HAP-1 (cell line): ENCODE measurements at regions not wholly inside any gene's neighbourhood (a gene's known extent, or its start where the extent isn't known, plus 50 kb on each side); places are given as distances from the start of the nearest gene placed in this dataset.

Source experiments
- DNase-seq, 2 experiments: peaks; one replicate each; pipeline ENCODE4 v3.0.0-alpha.2; 2016 to 2020; ENCODE audit warnings: low spot score in 2 of 2
- H3K27me3 ChIP-seq: fragments of 250-450 bp; sonication (Bioruptor Pico); 2 replicates; pipeline ENCODE4 v1.5.1; 2020; ENCODE audit warnings: low read depth, mild to moderate bottlenecking, moderate library complexity
- H3K36me3 ChIP-seq: fragments of 250-450 bp; sonication (Bioruptor Pico); replicated peaks from 2 replicates; pipeline ENCODE4 v1.5.1; 2020; ENCODE audit warnings: mild to moderate bottlenecking
- H3K4me1 ChIP-seq: fragments of 250-450 bp; sonication (Bioruptor Pico); 2 replicates; pipeline ENCODE4 v1.5.1; 2020; ENCODE audit warnings: mild to moderate bottlenecking
- H3K4me3 ChIP-seq: fragments of 250-450 bp; sonication (Bioruptor Pico); 2 replicates; pipeline ENCODE4 v1.5.1; 2020; ENCODE audit warnings: mild to moderate bottlenecking, moderate library complexity
- H3K9me3 ChIP-seq: fragments of 250-450 bp; sonication (Bioruptor Pico); 2 replicates; pipeline ENCODE4 v1.5.1; 2020; ENCODE audit warnings: mild to moderate bottlenecking, moderate library complexity
- in situ Hi-C: fragments of 300-500 bp; cut with MboI; formaldehyde crosslinking; loops from 3 replicates; pipeline ENCODE4 v1.14.3; 2020; ENCODE audit warnings: low sequenced_read_pairs, inconsistent platforms, mixed read lengths

GRCh38 chr1:11380500-11380899, 98.5 kb upstream of the DISP3 start:
- in situ Hi-C loops, result no loop called here
- no peaks in the 10 kb centered on the region for H3K9me3 ChIP-seq
- H3K4me1 ChIP-seq, result no peaks in the 10 kb centered on the region
- no peak for DNase-seq
- no peaks in the 10 kb centered on the region; the same call in 1 of the 2 replicates for H3K27me3 ChIP-seq
- H3K36me3 ChIP-seq, result no peaks in the 10 kb centered on the region
- H3K4me3 ChIP-seq, result no peak overlapping the region

GRCh38 chr1:11383553-11384169, 95.3 kb upstream of the DISP3 start:
- DNase-seq, result no peak
- no peaks in the 10 kb centered on the region for H3K36me3 ChIP-seq
- in situ Hi-C loops, result no loop called here
- H3K4me1 ChIP-seq, result no peaks in the 10 kb centered on the region
- no peaks in the 10 kb centered on the region; the same call in 1 of the 2 replicates for H3K27me3 ChIP-seq
- H3K4me3 ChIP-seq, result no peak overlapping the region
- H3K9me3 ChIP-seq, result no peaks in the 10 kb centered on the region

GRCh38 chr1:11384170-11384554, 94.8 kb upstream of the DISP3 start:
- no peaks in the 10 kb centered on the region for H3K9me3 ChIP-seq
- DNase-seq, result no peak
- in situ Hi-C loops, result no loop called here
- no peak overlapping the region for H3K4me3 ChIP-seq
- H3K4me1 ChIP-seq, result no peaks in the 10 kb centered on the region
- H3K36me3 ChIP-seq, result no peaks in the 10 kb centered on the region
- H3K27me3 ChIP-seq, result no peaks in the 10 kb centered on the region; the same call in 1 of the 2 replicates

GRCh38 chr1:11387829-11388228, 91.1 kb upstream of the DISP3 start:
- H3K4me1 ChIP-seq, result no peaks in the 10 kb centered on the region
- no peaks in the 10 kb centered on the region for H3K9me3 ChIP-seq
- H3K27me3 ChIP-seq, result peaks cover 15% of the 10 kb centered on the region; the same call in 1 of the 2 replicates
- in situ Hi-C loops, result no loop called here
- no peaks in the 10 kb centered on the region for H3K36me3 ChIP-seq
- no peak overlapping the region for H3K4me3 ChIP-seq
- DNase-seq, result no peak

GRCh38 chr1:11388617-11389016, 90.3 kb upstream of the DISP3 start:
- no peak for DNase-seq
- Histone ChIP-seq H3K4me3 (no peak overlapping the region), H3K27me3 (peaks cover 16% of the 10 kb centered on the region; the same call in 1 of the 2 replicates)

GRCh38 chr1:11391327-11391726, 87.6 kb upstream of the DISP3 start:
- peaks cover 25% of the 10 kb centered on the region for H3K27me3 ChIP-seq
- H3K36me3 ChIP-seq, result no peaks in the 10 kb centered on the region
- H3K9me3 ChIP-seq, result no peaks in the 10 kb centered on the region
- H3K4me3 ChIP-seq, result no peak overlapping the region
- no peaks in the 10 kb centered on the region for H3K4me1 ChIP-seq
- DNase-seq, result no peak
- in situ Hi-C loops, result no loop called here

More at GRCh38 chr1:11388617-11389016, 90.3 kb upstream of the DISP3 start:
- in situ Hi-C loops, result no loop called here
- H3K4me1 ChIP-seq, result no peaks in the 10 kb centered on the region
- H3K36me3 ChIP-seq, result no peaks in the 10 kb centered on the region
- no peaks in the 10 kb centered on the region for H3K9me3 ChIP-seq

GRCh38 chr1:11391886-11392285, 87.1 kb upstream of the DISP3 start:
- no peak for DNase-seq
- Histone ChIP-seq H3K4me1 (no peaks in the 10 kb centered on the region), H3K36me3 (no peaks in the 10 kb centered on the region), H3K27me3 (peaks cover 25% of the 10 kb centered on the region), H3K9me3 (no peaks in the 10 kb centered on the region), H3K4me3 (no peak overlapping the region)
- in situ Hi-C loops, result no loop called here

GRCh38 chr1:11394592-11395245, 84.2 kb upstream of the DISP3 start:
- Histone ChIP-seq H3K4me1 (no peaks in the 10 kb centered on the region), H3K36me3 (no peaks in the 10 kb centered on the region), H3K4me3 (no peak overlapping the region), H3K9me3 (no peaks in the 10 kb centered on the region), H3K27me3 (peaks cover 25% of the 10 kb centered on the region)
- in situ Hi-C loops, result no loop called here
- DNase-seq, result no peak

- peaks cover 22% of the 10 kb centered on the region for H3K27me3 ChIP-seq
- no peak for DNase-seq
- H3K36me3 ChIP-seq, result no peaks in the 10 kb centered on the region
- in situ Hi-C loops, result no loop called here
- no peaks in the 10 kb centered on the region for H3K9me3 ChIP-seq
- no peak overlapping the region for H3K4me3 ChIP-seq
- H3K4me1 ChIP-seq, result no peaks in the 10 kb centered on the region
These were observed 83.3 kb upstream of the DISP3 start for GRCh38 chr1:11395616-11396015.

GRCh38 chr1:11397151-11397901, 81.6 kb upstream of the DISP3 start:
- Histone ChIP-seq H3K36me3 (no peaks in the 10 kb centered on the region), H3K4me3 (no peak overlapping the region), H3K27me3 (peaks cover 10% of the 10 kb centered on the region), H3K4me1 (no peaks in the 10 kb centered on the region), H3K9me3 (no peaks in the 10 kb centered on the region)
- no peak for DNase-seq
- in situ Hi-C loops, result no loop called here

- H3K36me3 ChIP-seq, result no peaks in the 10 kb centered on the region
- in situ Hi-C loops, result no loop called here
- DNase-seq, result no peak
- H3K4me1 ChIP-seq, result no peaks in the 10 kb centered on the region
- H3K9me3 ChIP-seq, result no peaks in the 10 kb centered on the region
- H3K27me3 ChIP-seq, result peaks cover 7% of the 10 kb centered on the region
- no peak overlapping the region for H3K4me3 ChIP-seq
These were observed 79.7 kb upstream of the DISP3 start for GRCh38 chr1:11399250-11399649.

- Histone ChIP-seq H3K4me1 (no peaks in the 10 kb centered on the region), H3K4me3 (no peak overlapping the region), H3K36me3 (no peaks in the 10 kb centered on the region), H3K9me3 (no peaks in the 10 kb centered on the region), H3K27me3 (peaks cover 7% of the 10 kb centered on the region)
- in situ Hi-C loops, result no loop called here
- DNase-seq, result no peak
These were observed 78.8 kb upstream of the DISP3 start for GRCh38 chr1:11400155-11400554.

- Histone ChIP-seq H3K36me3 (no peaks in the 10 kb centered on the region), H3K9me3 (no peaks in the 10 kb centered on the region), H3K4me3 (no peak overlapping the region), H3K27me3 (peaks cover 3% of the 10 kb centered on the region), H3K4me1 (no peaks in the 10 kb centered on the region)
- DNase-seq, result no peak
- in situ Hi-C loops, result no loop called here
These were observed 78.4 kb upstream of the DISP3 start for GRCh38 chr1:11400567-11400966.

GRCh38 chr1:11406845-11407244, 72.1 kb upstream of the DISP3 start:
- H3K36me3 ChIP-seq, result no peaks in the 10 kb centered on the region
- H3K4me1 ChIP-seq, result no peaks in the 10 kb centered on the region
- in situ Hi-C loops, result no loop called here
- no peak for DNase-seq
- H3K27me3 ChIP-seq, result peaks cover 8% of the 10 kb centered on the region
- no peak overlapping the region for H3K4me3 ChIP-seq
- no peaks in the 10 kb centered on the region for H3K9me3 ChIP-seq
